ENCODE measurements at regions not wholly inside any gene's neighbourhood (a gene's known extent, or its start where the extent isn't known, plus 50 kb on each side); places are given as distances from the start of the nearest gene placed in this dataset.
"Not testable (repeated sequence)": the region's sequence is repeated elsewhere in the genome, so short reads cannot be mapped to it uniquely, and the experiment has no call there.

GRCh38 chr4:103810308-103810707, 90.5 kb upstream of the TACR3 start:
- TF ChIP-seq CTCF (IDR thresholded peaks at IDR 0.05; ENCODE audit: poor library complexity); EZH2 (IDR thresholded peaks at IDR 0.05; ENCODE audit: borderline replicate concordance); EZH2phosphoT487 (IDR thresholded peaks at IDR 0.05; ENCODE audit: low read depth, severe bottlenecking, unreplicated experiment): not testable (repeated sequence)
